Nephron progenitor cell (in vitro differentiated cells): ENCODE measurements at regions not wholly inside any gene's neighbourhood (a gene's known extent, or its start where the extent isn't known, plus 50 kb on each side); places are given as distances from the start of the nearest gene placed in this dataset.
"Not testable (repeated sequence)": the region's sequence is repeated elsewhere in the genome, so short reads cannot be mapped to it uniquely, and the experiment has no call there.

ENCODE experiments used
- DNase-seq: peaks from one replicate; pipeline ENCODE4 v3.0.0; 2021
- H3K27ac Mint-ChIP-seq: 2 replicates; pipeline ENCODE4 v1.8.0; 2021; ENCODE audit warnings: mild to moderate bottlenecking, moderate library complexity, mixed read lengths
- H3K27me3 Mint-ChIP-seq: 2 replicates; pipeline ENCODE4 v1.8.0; 2021; ENCODE audit warnings: mild to moderate bottlenecking, low read depth, mixed read lengths; ENCODE audit not compliant: poor library complexity
- H3K36me3 Mint-ChIP-seq: 2 replicates; pipeline ENCODE4 v1.8.0; 2021; ENCODE audit warnings: low read depth, mixed read lengths
- H3K4me1 Mint-ChIP-seq: 2 replicates; pipeline ENCODE4 v1.8.0; 2021; ENCODE audit warnings: mixed read lengths
- H3K4me3 Mint-ChIP-seq: 2 replicates; pipeline ENCODE4 v1.8.0; 2021; ENCODE audit warnings: mild to moderate bottlenecking, moderate library complexity, mixed read lengths
- H3K9me3 Mint-ChIP-seq: 2 replicates; pipeline ENCODE4 v1.8.0; 2021; ENCODE audit warnings: mild to moderate bottlenecking, moderate library complexity, mixed read lengths
- TF ChIP-seq, protein P1 (sequence below): fragments of 200-600 bp; sonication (generic); IDR thresholded peaks from 2 replicates; pipeline ENCODE4 v1.5.0; 2021; ENCODE audit warnings: antibody characterized with exemption

GRCh38 chr3:81846988-81847387 is 85.5 kb upstream of the GBE1 start:
- Mint-ChIP-seq H3K27ac (no peak overlapping the region), H3K9me3 (no peaks in the 10 kb centered on the region)

DNA sequence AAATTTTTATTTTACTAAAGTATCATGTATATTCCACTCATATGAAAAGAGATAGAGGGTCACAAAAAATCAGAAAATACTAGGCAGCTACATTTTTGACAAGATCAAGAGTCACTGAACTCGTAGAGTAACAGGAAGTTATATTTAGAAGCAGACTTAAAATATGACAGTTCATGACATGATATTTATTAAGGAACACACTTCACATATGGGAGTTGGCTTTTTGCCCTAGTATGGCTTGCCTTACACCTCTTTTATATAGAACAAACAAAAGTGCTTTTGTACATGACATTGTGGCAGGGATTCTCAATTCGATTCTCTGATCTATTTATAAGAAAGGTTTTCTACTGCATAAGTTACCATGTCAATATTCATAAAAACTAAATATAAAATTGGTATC is 80.1 kb upstream of the GBE1 start:
- no peaks in the 10 kb centered on the region for H3K9me3 Mint-ChIP-seq
- H3K4me3 Mint-ChIP-seq, result no peak overlapping the region
- H3K27ac Mint-ChIP-seq, result no peak overlapping the region
- H3K36me3 Mint-ChIP-seq, result no peaks in the 10 kb centered on the region
- no peak for DNase-seq
- H3K27me3 Mint-ChIP-seq, result peaks cover 6% of the 10 kb centered on the region
- peaks cover 11% of the 10 kb centered on the region for H3K4me1 Mint-ChIP-seq
- TF ChIP-seq, protein P1, sequence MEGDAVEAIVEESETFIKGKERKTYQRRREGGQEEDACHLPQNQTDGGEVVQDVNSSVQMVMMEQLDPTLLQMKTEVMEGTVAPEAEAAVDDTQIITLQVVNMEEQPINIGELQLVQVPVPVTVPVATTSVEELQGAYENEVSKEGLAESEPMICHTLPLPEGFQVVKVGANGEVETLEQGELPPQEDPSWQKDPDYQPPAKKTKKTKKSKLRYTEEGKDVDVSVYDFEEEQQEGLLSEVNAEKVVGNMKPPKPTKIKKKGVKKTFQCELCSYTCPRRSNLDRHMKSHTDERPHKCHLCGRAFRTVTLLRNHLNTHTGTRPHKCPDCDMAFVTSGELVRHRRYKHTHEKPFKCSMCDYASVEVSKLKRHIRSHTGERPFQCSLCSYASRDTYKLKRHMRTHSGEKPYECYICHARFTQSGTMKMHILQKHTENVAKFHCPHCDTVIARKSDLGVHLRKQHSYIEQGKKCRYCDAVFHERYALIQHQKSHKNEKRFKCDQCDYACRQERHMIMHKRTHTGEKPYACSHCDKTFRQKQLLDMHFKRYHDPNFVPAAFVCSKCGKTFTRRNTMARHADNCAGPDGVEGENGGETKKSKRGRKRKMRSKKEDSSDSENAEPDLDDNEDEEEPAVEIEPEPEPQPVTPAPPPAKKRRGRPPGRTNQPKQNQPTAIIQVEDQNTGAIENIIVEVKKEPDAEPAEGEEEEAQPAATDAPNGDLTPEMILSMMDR, result no peak

More at GRCh38 chr3:81846988-81847387, 85.5 kb upstream of the GBE1 start:
- Mint-ChIP-seq H3K4me1 (no peaks in the 10 kb centered on the region), H3K4me3 (no peak overlapping the region), H3K36me3 (no peaks in the 10 kb centered on the region), H3K27me3 (peaks cover 2% of the 10 kb centered on the region)
- TF ChIP-seq, protein P1, result no peak
- no peak for DNase-seq

- Mint-ChIP-seq H3K4me1 (peaks cover 11% of the 10 kb centered on the region), H3K9me3 (no peaks in the 10 kb centered on the region), H3K36me3 (no peaks in the 10 kb centered on the region), H3K27me3 (peaks cover 6% of the 10 kb centered on the region), H3K27ac (no peak overlapping the region), H3K4me3 (no peak overlapping the region)
- TF ChIP-seq, protein P1, result no peak
- no peak for DNase-seq
Observed at GRCh38 chr3:81839504-81840094, 78.2 kb upstream of the GBE1 start.

DNA sequence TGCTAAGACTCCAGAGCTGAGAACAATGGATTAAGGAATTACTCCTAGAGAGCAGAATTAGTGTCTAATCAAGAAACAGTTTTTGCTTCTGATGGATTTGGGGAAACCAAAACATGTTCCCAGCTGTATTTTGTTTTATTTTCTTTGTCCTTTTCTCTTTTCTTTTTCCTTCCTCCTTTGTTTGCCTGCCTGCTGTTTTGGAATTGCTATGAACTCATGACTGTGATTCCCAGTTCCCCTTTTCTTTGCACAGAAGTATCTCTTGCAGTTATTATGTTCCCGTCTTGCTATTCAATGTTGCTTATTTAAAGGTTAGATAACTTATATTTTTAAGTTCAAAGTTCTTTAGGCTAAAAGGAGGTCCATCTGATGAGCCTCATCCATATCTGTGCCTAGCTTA is 77.0 kb upstream of the GBE1 start:
- H3K36me3 Mint-ChIP-seq, result no peaks in the 10 kb centered on the region
- H3K4me1 Mint-ChIP-seq, result peaks cover 11% of the 10 kb centered on the region
- H3K4me3 Mint-ChIP-seq, result no peak overlapping the region
- no peak overlapping the region for H3K27ac Mint-ChIP-seq
- H3K27me3 Mint-ChIP-seq, result peaks cover 6% of the 10 kb centered on the region
- H3K9me3 Mint-ChIP-seq, result no peaks in the 10 kb centered on the region
- no peak for DNase-seq
- TF ChIP-seq, protein P1, result no peak

- H3K27me3 Mint-ChIP-seq, result peaks cover 3% of the 10 kb centered on the region
- H3K9me3 Mint-ChIP-seq, result no peaks in the 10 kb centered on the region
- H3K36me3 Mint-ChIP-seq, result no peaks in the 10 kb centered on the region
- DNase-seq, result no peak
- H3K4me3 Mint-ChIP-seq, result no peak overlapping the region
- H3K4me1 Mint-ChIP-seq, result peaks cover 11% of the 10 kb centered on the region
- no peak overlapping the region for H3K27ac Mint-ChIP-seq
- TF ChIP-seq, protein P1, result no peak
Observed at GRCh38 chr3:81837071-81837593, 75.7 kb upstream of the GBE1 start.

- Mint-ChIP-seq H3K4me1 (no peaks in the 10 kb centered on the region), H3K4me3 (no peak overlapping the region), H3K36me3 (no peaks in the 10 kb centered on the region), H3K27ac (no peak overlapping the region), H3K9me3 (no peaks in the 10 kb centered on the region), H3K27me3 (no peaks in the 10 kb centered on the region)
- TF ChIP-seq, protein P1, result no peak
- DNase-seq, result no peak
Observed at GRCh38 chr3:81829937-81830336, 68.5 kb upstream of the GBE1 start.

GRCh38 chr3:81829272-81829671 is 67.8 kb upstream of the GBE1 start:
- H3K9me3 Mint-ChIP-seq, H3K36me3 Mint-ChIP-seq, H3K27ac Mint-ChIP-seq, H3K27me3 Mint-ChIP-seq, H3K4me1 Mint-ChIP-seq, DNase-seq, H3K4me3 Mint-ChIP-seq: not testable (repeated sequence)
